ENCODE measurements at regions not wholly inside any gene's neighbourhood (a gene's known extent, or its start where the extent isn't known, plus 50 kb on each side); places are given as distances from the start of the nearest gene placed in this dataset.

DNA sequence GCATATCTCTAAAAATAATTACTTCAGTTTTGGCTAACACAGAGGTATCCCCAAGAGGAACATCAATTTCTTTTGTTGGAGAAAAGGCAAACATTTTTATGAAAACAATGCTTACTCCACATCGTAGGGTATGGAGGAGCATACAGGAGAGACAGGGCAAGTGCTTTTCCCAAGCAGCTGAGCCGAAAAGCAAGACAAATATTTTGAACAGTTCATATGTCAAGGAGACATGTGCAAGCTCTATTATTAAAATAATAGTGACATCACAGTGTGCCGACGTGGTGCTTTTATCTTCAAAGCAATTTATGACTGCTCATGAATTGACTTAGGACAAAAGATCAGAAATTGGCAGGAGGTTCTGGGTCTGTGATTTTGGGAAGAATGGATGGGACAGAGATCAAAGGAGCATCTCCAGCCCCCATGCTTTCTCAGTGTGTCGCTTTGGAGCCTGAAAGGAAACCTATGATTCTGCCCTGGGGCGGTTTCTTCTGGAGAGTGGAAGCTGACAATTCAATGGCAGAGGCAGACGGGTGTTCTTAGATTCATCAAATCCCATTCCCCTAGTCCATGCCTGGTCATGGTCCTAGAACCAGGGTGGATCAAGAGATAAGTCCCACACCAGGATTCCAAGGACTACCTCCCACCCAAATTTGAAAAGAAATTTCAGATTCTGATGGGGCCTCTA, 97.1 kb downstream of the JCAD start:
- DNase-seq (ENCODE audit: low read depth) = no peak

DNA sequence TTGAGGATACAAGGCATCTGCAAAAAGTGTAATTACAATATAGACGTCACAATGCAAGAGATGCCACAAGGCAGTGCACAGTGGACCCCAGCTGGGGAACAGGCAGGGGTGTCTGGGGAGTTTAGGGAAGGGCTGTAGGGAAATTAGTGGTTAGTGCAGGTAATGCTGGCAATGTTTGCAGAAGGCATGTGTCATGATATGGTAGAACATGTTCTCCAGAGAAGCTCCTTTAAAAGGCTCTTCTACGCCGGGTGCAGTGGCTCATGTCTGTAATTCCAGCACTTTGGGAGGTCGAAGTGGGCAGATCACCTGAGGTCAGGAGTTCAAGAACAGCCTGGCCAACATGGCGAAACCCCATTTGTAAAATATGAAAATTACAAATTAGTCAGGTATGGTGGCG, 98.0 kb downstream of the JCAD start:
- no peak for DNase-seq (ENCODE audit: low read depth)

DNA sequence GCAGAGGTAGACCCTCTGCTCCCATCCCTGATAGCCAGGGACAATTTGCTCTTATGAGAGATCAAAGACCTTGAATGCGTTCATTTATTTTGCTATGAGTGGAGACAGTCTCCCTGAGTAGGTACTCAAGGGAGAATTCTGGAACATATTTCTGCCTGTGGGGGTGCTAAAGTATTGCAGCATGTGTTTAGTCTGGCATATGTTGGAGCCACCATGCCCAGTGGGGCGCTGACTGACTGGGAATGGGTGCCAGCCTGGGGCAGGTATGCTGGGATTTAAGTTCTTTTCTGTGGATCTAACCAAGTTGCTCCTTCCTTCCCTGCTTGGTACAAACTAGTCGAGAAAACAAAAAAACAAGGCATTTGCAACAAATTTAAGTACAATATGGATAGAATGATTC, 99.1 kb downstream of the JCAD start:
- DNase-seq (ENCODE audit: low read depth) = no peak

GRCh38 chr10:29959586-29959985, 99.8 kb downstream of the JCAD start:
- no peak for DNase-seq (ENCODE audit: low read depth)

DNA sequence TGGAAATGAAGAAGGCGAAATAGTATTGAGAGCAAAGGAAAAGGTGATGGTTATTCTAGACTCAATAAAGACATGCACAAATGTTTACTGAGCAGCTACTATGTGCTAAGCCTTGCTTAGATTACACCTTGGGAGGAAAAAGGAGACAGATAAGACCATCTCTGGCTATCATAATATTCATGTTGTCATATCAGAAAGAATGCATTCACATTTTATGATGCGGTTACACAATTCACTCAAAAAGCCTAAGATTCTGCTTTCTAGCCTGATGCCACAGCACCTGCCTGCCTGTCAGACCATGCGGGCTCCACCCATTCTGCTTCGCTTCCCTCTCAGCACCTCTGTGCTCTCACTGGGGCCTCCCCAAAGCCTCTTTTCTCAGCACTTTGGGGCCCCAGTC, 100.9 kb downstream of the JCAD start:
- no peak for DNase-seq (ENCODE audit: low read depth)

DNA sequence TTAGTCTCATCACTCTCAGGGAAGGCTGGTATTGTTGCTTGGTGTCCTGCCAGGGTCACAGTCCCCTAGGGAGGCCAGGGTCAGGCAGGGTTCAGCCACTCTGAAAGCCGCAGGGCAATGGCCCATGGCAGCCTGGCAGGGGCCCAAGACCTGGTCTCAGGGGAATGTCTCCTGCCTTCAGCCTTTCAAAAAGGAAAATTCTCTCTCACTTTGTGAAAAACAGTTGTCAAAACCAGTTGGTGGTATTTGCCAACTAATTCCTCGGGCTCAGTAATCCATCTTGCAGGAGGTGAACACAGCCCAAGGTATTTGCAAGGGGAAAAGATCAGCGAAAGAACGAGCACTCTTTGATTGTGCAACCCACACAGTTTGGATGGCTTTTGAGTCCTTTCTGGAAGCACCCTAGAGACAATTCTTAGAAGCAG, 101.5 kb downstream of the JCAD start:
- peak; percentile 49 for DNase-seq (ENCODE audit: low read depth)

GRCh38 chr10:29957236-29957635, 102.2 kb downstream of the JCAD start:
- DNase-seq (ENCODE audit: low read depth) = no peak

DNA sequence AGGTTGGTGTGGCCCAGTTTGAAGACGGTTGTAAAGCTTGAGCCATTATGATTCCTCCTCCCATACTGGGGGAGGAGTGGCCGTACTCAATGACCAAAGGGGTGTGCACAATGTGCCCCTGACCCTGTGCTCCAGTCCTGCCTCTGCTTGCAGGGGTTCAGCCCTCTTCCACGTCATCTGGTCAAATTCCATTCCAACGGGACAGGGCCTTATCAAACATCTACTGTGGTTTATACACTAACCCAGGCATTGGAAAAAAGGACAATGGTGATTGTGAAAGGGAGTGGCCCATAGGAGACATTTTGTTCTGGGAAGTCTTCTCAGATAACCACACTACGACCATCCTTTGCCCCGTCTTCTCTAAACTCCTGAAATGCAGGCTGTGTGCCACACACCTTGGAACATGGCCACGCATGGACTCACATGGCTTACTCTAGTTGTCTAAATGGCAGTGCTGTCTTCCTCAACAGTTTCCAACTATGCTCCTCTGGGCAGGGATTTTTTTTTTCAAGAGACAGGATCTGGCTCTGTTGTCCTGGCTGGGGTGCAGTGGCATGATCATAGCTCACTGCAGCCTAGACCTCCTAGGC, 103.0 kb downstream of the JCAD start:
- DNase-seq (ENCODE audit: low read depth) = no peak

GRCh38 chr10:29955329-29955935, 104.0 kb downstream of the JCAD start:
- DNase-seq (ENCODE audit: low read depth) = peak; percentile 18

DNA sequence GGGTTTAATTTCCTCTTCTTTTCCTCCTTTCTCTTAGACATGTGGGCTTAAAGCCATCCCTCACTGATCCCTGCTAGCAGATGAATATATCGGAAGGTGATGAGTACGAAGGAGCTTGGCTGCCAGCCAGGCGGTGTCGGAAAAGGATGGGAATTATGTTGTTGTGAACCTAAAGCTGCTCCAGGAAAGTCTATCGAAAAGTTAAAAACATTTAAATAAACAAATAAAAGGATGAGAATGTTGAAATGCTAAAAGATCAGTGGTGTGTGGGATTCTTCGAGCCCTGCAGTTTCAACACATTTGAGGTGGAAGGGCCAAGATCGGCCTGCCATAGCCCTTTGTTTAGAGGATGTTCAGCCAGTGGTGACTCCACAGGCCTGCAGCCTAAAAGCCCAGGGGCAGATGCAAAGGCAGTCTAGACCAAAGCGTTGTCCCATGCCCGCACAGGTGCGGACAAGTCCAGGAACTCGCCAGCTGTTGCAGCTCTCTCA, 107.9 kb downstream of the JCAD start:
- peak; percentile 63 for DNase-seq (ENCODE audit: low read depth)

DNA sequence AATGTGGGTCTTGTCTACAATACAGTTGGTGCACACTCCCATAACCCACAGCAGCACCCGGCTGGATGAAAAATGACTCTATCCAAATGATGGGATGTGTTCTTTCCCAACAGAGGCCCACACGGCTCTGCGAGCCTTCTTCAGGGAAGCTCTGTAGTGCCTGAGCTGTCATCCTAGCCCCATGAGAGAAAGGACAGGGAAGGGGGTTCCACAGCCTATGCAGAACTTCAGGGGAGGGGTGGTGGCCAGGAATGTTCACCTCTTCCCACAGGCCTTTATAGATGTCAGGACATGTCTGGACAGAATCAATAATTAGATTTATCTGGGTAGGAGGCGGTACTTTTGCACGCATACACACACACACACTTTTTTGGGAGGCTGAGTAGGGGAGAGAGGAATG, 109.0 kb downstream of the JCAD start:
- no peak for DNase-seq (ENCODE audit: low read depth)

GRCh38 chr10:29949411-29950011, 109.9 kb downstream of the JCAD start:
- DNase-seq (ENCODE audit: low read depth) = peak; percentile 93

GRCh38 chr10:29948881-29949355, 110.5 kb downstream of the JCAD start:
- DNase-seq (ENCODE audit: low read depth) = no peak

DNA sequence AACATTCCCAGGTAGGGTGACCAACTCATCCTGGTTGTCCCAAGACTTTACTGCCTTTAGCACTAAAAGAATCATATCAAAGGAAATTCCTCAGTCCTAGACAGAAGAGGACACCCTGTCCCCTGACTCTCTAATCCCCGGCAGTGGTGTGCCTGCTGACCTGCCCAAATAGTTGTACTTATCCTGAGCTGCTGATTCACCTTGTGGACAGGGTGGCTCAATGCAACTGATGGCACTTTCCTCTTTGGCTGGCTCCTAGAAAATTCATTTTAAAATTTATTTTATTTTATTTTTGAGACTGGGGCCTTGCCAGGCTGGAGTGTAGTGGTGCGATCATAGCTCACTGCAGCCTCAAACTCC, 111.7 kb downstream of the JCAD start:
- no peak for DNase-seq (ENCODE audit: low read depth)

GRCh38 chr10:29946953-29947700, 112.3 kb downstream of the JCAD start:
- DNase-seq (ENCODE audit: low read depth) = peak; percentile 81

DNA sequence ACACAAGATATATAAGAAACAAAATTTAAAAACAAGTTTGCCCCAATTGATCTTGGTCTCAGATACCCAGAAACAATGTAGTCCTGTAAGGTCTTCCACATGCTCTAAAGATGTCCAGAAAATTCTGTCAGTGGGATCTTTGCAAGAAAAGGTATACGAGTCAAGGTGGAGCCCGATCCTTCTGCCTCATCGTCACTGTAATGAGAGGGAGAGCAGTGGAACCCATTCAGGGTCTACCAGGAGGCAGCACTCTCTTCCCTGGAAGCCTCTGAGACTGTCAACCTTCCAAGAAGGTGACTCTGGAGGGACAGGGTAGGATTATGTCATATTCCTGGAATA, 112.8 kb downstream of the JCAD start:
- DNase-seq (ENCODE audit: low read depth) = no peak

GRCh38 chr10:29941476-29941875, 117.9 kb downstream of the JCAD start:
- no peak for DNase-seq (ENCODE audit: low read depth)

- DNase-seq (ENCODE audit: low read depth) = no peak
Observed at GRCh38 chr10:29932991-29933390, 126.4 kb downstream of the JCAD start.

DNA sequence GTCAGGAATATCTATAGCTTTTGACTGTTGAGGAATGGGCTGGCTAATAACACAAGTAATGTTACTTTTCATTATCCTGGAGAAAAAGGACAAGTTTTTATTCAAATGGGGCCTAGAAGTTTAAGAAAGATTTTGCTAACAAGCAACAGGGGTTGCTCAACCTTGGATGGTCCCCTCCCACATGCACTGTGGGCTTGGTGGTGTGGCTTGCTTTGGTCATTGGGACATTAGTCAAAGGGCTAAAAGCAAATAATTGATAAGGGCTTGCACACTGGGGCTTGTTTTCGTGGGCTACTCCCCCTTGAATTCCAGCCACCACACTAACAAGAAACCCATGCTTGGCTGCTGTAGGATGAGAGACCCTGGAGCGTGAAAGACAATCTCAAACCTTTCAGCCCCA, 127.6 kb downstream of the JCAD start:
- no peak for DNase-seq (ENCODE audit: low read depth)

DNA sequence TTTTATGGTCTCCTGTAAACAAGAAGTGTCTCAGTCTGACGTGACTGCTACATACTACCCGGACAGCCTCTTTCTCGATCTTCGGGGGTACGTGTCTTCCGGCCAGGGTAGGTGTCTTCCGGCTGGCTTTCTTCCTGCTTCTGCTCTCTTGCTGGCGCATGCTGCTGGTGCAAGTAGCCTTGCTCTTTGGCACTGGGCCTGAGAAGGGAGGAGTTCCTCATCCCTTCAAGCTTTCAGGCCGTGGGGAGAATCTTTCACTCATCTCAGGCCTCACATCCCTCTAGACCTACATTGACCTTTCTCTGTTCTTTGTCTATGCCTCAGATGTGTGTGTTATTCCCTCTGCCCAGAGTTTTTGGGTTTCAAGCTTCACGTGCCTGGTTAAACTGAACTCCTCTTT, 130.4 kb downstream of the JCAD start:
- DNase-seq (ENCODE audit: low read depth) = no peak

DNA sequence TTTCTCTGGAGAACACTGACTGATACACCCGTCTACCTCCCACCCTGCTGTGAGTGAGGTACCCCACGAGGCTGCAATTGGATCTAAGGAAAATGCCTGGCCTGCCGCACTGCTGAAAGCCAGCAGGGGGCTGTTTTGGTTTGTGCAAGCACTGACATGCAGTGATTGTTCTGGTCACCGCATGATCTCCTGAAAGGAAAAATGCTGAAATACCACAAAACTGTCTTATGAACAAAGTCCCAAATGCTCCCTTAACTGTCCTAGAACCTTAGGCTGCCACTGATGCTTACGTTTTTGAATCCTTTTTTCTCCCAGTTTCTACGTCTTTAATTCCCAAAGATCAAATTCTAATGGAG, 132.7 kb downstream of the JCAD start:
- peak; percentile 63 for DNase-seq (ENCODE audit: low read depth)
